CMK (cell line): ENCODE measurements at regions not wholly inside any gene's neighbourhood (a gene's known extent, or its start where the extent isn't known, plus 50 kb on each side); places are given as distances from the start of the nearest gene placed in this dataset.
"Not testable (repeated sequence)": the region's sequence is repeated elsewhere in the genome, so short reads cannot be mapped to it uniquely, and the experiment has no call there.

Source experiments
- DNase-seq: peaks from one replicate; pipeline ENCODE4 v3.0.0-alpha.2; 2010; ENCODE audit warnings: low read depth

- DNase-seq = no peak
Measured at GRCh38 chrX:113510586-113510985, 670.0 kb upstream of the AMOT start.

- no peak for DNase-seq
Measured at GRCh38 chrX:113492895-113493294, 652.3 kb upstream of the AMOT start.

- no peak for DNase-seq
Measured at GRCh38 chrX:113473418-113473817, 632.8 kb upstream of the AMOT start.

DNA sequence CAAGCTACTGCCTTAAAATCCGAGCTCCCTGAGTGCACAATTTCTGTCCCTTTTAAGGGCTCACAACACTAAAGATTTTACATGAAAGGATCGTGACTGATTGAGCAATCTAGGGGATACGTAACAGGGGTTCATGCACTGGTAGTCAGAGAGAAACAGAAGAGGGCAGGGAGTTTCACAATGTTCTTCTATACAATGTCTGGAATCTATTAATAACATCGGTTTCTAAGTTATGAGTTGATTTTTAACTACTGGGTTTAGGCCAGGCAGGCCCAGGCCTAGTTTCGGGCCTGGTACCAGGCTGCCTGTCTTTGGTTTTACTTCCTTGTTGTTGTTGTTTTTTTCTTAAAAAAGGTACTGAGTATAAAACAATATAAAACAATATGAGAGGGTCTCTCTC lies 632.4 kb upstream of the AMOT start:
- DNase-seq = not testable (repeated sequence)

DNA sequence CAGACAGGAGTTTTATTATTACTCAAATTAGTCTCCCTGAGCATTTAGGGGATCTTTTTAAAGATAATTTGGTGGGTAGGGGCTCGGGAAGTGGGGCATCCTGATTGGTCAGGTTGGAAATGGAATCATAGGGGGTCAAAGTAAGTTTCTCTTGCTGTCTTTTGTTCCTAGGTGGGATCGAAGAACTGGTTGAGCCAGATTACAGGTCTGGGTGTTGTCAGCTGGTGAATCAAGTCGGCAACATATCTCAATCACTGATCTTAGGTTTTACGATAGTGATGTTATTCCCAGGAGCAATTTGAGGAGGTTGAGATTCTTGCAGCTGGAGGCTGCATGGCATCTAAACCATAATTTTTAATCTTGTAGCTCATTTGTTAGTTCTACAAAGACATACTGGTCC lies 629.5 kb upstream of the AMOT start:
- DNase-seq = no peak

- no peak for DNase-seq
Measured at GRCh38 chrX:113457719-113458118, 617.1 kb upstream of the AMOT start.

GRCh38 chrX:113455582-113455981 lies 615.0 kb upstream of the AMOT start:
- no peak for DNase-seq

DNA sequence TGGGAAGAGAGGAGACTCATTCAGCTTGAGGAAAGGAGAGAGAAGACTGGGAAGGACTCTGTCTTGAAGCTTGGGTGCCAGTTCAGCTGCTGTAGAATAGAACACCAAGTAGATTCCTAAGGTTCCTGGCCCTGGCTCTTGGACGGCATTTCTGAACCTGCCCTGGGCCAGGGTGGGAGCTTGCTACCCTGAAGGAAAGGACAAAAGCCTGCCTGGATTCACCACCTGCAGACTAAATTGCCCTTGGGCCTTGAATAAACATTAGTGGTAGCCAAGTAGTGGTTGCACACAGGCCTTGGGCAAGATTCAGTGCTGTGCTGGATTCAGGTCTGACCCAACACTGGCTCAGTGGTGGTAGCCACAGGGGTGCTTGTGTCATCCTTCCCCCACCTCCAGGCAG lies 588.4 kb upstream of the AMOT start:
- DNase-seq = no peak

DNA sequence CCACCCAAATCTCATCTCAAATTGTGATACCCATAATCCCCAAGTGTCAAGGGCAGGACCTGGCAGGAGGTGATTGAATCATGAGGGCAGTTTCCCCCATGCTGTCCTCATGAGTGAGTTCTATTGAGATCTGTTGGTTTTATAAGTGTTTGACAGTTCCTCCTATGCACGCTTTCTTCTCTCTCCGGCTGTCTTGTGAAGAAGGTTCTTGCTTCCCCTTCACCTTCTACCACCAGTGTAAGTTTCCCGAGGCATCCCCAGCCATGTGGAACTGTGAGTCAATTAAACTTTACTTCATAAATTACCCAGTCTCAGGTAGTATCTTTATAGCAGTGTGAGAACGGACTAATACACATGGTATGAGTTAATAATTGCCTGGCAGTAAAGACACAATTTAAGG lies 581.7 kb upstream of the AMOT start:
- no peak for DNase-seq

DNA sequence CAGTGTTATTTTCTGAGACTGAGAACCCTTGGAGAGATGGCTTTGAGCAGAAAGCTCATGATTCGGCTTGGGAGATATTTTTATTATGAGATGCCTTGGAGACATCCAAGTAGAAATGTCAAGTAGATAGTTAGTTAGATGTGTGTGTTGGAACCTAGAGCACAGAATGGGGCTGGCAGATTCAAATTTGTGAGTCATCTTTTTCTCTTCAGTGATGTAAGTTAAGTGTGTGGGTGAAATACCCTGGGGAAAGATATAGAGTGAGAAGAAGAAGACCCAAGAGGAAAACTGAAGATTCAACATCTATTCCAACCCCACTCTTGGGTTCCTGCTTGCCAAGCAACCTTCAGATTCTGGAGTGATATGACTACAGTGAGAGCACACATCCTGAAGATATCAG lies 580.8 kb upstream of the AMOT start:
- no peak for DNase-seq

DNA sequence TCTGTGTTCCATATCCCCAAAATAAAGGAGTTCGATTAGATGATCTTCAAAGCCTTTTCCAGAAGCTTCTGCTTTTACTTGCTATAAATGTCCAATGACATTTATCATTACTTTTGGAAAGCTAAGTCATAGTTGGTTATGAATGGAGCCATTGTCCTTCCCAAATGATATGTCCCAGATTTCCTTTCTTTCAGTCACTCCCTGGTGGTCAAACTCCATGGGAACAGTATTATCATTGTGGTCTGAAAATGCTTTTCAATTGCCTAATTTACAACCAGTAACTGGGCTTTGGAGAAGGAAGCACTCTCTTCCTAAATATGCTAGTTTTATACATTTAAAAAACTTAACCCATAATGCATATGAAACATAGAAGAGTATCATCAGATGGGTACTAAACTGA lies 571.5 kb upstream of the AMOT start:
- no peak for DNase-seq

DNA sequence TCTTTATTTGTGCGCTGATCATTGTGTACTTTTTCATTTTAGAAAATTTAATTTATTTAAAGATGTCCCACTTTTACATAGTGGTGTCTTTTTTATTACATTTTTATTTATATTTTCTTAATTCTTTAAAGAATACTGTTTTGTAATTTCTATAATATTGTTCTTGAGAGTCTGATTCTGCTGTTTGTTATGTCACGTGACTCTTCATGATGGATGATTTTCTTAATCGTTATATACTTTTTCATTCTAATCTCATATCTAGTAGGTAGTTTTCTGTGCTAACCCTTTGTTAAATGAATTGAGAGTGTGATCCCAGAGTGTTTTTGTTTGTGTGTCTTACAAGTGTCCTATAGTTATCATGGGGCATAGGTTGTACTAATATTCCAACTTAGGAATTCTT lies 568.2 kb upstream of the AMOT start:
- no peak for DNase-seq

- DNase-seq = no peak
Measured at GRCh38 chrX:113400193-113400704, 559.6 kb upstream of the AMOT start.

DNA sequence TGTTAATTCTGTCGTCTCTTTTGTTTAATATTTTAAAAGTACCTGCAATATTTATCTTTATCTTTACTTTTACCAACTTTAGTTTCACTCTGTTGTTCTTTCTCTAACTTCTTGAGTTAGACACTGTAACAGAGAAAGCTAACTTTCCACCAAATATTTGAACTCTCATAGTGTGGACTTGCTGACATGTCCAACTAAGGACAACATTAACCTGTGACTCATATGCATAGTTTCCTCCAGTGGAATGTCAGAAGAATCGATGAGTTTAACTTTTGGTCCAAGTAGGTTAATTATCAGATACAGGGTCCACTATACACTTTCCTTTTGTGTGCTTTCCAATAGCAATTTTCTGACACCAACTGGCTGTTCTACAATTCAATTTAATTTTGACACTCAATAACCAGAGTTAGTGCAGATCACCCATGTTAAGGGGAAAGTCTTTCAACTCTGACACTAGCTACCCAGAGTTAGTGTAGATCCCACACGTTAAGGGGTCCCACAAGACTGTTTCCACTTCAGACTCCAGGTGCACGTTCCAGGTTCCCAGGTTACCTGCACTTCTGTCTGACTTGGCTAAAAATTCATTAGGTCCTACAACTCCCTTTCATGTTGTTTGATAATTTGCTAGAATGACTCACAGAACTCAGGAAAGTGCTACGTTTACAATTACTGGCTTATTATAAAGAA lies 559.0 kb upstream of the AMOT start:
- DNase-seq = no peak

- no peak for DNase-seq
Measured at GRCh38 chrX:113392355-113392754, 551.7 kb upstream of the AMOT start.

DNA sequence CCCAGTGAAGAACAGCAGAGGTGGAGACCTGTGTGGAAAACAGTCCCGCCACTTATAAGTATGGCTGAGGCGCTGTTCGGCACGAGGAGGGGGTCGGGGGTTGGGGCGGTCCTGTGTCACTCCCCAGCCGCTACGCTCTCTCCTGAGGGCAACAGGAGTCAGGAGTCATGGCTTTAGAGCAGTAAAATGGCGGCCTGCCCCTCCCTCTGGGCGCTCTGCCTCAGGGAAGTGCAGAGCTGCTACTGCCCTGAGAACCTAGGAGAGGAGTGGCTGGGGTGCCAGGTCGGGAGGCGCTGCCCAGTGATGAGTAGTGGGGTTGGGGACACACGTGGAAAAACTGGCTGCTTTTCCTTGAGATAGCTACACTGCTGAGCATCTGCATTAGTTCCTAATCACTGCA lies 551.2 kb upstream of the AMOT start:
- no peak for DNase-seq

DNA sequence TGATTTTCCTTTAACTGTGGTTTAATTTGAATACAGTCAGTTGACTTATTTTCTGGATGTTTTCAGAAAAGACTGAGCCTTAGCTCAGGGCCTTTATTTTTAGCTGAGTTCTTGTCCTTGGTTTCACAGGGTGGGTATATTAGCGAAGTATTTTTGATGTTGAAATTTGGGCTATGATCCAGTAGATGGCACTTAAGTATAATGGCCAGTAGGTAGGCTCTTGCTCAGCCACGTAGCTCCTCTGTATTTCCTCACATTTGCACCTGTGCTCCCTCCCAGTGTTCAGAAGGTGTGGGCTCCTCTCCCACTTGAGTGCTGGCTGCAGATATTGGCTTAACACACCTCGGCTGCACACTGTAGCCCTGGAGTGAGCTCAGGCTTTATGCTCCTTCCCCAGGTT lies 549.9 kb upstream of the AMOT start:
- DNase-seq = no peak

DNA sequence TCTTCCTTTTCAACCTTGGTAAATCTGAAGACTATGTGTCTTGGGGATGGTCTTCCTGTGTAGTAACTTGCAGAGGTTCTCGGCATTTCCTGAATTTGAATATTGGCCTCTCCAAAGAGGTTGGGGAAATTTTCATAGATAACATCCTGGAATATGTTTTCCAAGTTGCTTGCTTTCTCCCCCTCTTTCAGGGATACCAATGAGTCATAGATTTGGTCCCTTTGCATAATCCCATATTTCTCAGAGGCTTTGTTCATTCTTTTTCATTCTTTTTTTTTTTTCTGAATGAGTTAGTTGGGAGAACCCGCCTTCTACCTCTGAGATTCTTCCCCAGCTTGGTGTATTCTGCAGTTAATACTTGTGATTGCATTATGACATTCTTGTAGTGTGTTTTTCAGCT lies 549.2 kb upstream of the AMOT start:
- no peak for DNase-seq

DNA sequence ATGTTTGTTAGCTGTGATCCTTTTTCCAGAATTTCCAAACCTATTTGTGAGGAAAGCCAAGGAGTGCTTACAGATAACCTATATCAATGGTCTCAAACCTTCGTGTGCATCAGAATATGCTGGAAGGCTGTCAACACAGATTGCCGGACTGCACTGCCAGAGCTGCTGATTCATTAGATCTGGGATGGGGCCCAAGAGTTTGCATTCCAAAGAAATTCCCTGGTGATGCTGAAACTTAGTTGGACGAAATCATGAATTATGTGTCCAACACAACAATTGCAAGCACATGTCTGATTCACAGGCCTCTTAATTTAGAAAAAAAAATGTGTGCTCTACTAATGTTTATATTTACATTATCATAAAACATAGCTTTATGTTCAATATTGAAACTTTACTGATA lies 544.0 kb upstream of the AMOT start:
- no peak for DNase-seq

DNA sequence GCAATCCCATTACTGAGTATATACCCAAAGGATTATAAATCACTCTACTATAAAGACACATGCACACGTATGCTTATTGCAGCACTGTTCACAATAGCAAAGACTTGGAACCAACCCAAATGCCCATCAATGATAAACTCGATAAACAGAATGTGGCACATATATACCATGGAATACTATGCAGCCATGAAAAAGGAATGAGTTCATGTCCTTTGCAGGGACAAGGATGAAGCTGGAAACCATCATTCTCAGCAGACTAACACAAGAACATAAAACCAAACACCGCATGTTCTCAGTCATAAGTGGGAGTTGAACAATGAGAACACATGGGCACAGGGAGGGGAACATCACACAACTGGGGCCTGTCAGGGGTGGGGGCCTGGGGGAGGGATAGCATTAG lies 532.8 kb upstream of the AMOT start:
- not testable (repeated sequence) for DNase-seq

DNA sequence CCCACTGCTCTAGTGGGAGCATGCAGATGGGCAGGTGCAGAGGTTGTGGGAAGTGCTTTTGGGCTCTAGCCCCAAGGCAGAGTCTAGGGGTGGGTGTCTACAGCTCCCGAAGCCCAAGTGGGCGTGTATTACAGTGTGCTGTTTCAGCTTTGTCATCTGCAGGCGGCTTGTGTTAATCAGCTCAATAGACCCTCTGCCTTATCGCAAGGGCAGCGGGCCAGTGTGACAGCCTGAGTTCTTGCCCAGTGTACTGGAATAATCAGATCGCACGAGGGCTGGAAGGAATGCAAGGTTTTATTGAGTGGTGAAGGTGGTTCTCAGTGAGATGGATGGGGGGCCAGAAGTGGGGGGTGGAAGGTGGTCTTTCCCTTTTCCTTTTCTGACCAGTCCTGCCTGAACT lies 529.4 kb upstream of the AMOT start:
- DNase-seq = no peak

DNA sequence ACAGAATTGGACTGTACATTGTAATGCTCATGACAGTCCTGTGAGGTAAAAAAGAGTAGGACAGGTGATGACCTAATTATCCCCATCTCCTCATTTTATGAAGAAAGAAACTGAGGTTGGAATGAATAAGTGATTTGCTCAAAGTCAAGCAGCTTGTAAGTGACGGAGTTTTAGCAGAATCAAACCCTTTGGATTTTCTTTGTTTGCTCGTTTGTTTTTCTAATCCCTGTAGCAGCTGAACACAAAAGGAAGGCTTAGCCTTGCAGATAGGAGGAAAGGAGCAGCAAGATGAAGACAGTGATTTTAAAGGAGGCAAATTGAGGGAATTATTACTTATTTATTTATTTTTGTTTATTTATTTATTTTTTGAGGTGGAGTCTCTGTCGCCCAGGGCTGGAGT lies 528.4 kb upstream of the AMOT start:
- DNase-seq = no peak

DNA sequence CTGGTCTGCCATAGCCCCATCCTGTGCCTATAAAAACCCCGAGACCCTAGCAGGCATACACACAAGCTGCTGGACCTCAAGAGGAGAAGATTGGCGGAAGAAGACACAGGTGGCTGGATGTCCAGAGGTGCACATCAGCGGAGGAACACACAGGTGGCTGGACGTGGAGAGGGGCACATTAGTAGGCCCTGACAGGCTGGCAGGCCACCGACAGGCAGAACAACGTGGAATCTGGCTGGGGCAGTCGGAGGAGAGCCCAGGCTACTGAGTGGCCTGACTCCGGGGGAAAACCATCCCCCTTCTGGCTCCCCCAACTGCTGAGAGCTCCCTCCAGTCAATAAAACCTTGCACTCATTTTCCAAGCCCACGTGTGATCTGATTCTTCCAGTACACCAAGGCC lies 512.5 kb upstream of the AMOT start:
- DNase-seq = no peak

DNA sequence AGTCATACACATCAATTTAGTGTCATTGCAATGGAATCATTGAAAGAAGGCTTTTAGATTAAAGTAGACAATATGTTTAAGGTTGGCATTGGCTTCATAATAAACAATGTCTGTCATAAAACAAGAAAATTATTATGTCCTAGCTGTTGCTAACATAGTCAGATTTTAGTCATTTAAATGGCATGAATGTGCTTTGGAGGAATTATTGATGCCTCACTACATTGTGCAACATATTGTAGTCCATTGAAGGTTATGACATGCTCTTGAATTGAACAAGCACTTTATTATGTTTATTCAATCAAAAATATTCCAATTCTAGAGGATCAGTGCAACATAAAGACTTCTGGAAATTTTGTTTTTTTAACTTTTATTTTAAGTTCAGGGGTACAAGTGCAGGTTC lies 489.8 kb upstream of the AMOT start:
- DNase-seq = no peak

GRCh38 chrX:113315927-113316326 lies 475.3 kb upstream of the AMOT start:
- DNase-seq = no peak
